ENCODE measurements at regions not wholly inside any gene's neighbourhood (a gene's known extent, or its start where the extent isn't known, plus 50 kb on each side); places are given as distances from the start of the nearest gene placed in this dataset.

GRCh38 chr13:108428691-108429090 is 159.2 kb downstream of the TNFSF13B start:
- intact Hi-C loops (cut with micrococcal nuclease) = no loop called here
- H3K4me3 Mint-ChIP-seq = no peak overlapping the region
- H3K27me3 Mint-ChIP-seq = no peaks in the 10 kb centered on the region
- no peak overlapping the region for H3K27ac Mint-ChIP-seq
- POLR2A ChIA-PET = no interaction called here
- no peaks in the 10 kb centered on the region for H3K36me3 Mint-ChIP-seq (ENCODE audit: low read depth)
- no peaks in the 10 kb centered on the region for H3K4me1 Mint-ChIP-seq (ENCODE audit: low read depth)
- TF ChIP-seq CTCF (IDR thresholded peaks at IDR 0.05) = no peak
- CTCF ChIA-PET = no interaction called here
- no peaks in the 10 kb centered on the region for H3K9me3 Mint-ChIP-seq
- no peak for DNase-seq
- ATAC-seq = no peak

- ChIA-PET CTCF (no interaction called here), POLR2A (interaction anchor here (0.6 kb wide), 1 partner anchor 501 kb away, joined by 3 read pairs; no protein-coding TSS in a partner anchor)
- Mint-ChIP-seq H3K27me3 (peaks cover 3% of the 10 kb centered on the region), H3K4me1 (ENCODE audit: low read depth) (no peaks in the 10 kb centered on the region), H3K9me3 (peaks cover 1% of the 10 kb centered on the region), H3K27ac (no peak overlapping the region), H3K36me3 (ENCODE audit: low read depth) (no peaks in the 10 kb centered on the region), H3K4me3 (no peak overlapping the region)
- DNase-seq (no peak), ATAC-seq (no peak)
- intact Hi-C loops (cut with micrococcal nuclease) = no loop called here
- TF ChIP-seq CTCF (IDR thresholded peaks at IDR 0.05) = no peak
Measured at GRCh38 chr13:108433976-108434755, 164.6 kb downstream of the TNFSF13B start.

- H3K9me3 Mint-ChIP-seq = peaks cover 1% of the 10 kb centered on the region
- ChIA-PET POLR2A (no interaction called here), CTCF (no interaction called here)
- peaks cover 3% of the 10 kb centered on the region for H3K27me3 Mint-ChIP-seq
- no peak for TF ChIP-seq CTCF (IDR thresholded peaks at IDR 0.05)
- H3K4me3 Mint-ChIP-seq = no peak overlapping the region
- no peak overlapping the region for H3K27ac Mint-ChIP-seq
- intact Hi-C loops (cut with micrococcal nuclease) = no loop called here
- no peak for DNase-seq
- H3K4me1 Mint-ChIP-seq (ENCODE audit: low read depth) = no peaks in the 10 kb centered on the region
- ATAC-seq = no peak
- H3K36me3 Mint-ChIP-seq (ENCODE audit: low read depth) = no peaks in the 10 kb centered on the region
Measured at GRCh38 chr13:108435393-108436149, 166.1 kb downstream of the TNFSF13B start.

GRCh38 chr13:108437496-108437895 is 168.0 kb downstream of the TNFSF13B start:
- intact Hi-C loops (cut with micrococcal nuclease) = no loop called here
- ChIA-PET POLR2A (no interaction called here), CTCF (no interaction called here)
- Mint-ChIP-seq H3K4me1 (ENCODE audit: low read depth) (no peaks in the 10 kb centered on the region), H3K27ac (no peak overlapping the region), H3K9me3 (peaks cover 1% of the 10 kb centered on the region), H3K36me3 (ENCODE audit: low read depth) (no peaks in the 10 kb centered on the region), H3K4me3 (no peak overlapping the region), H3K27me3 (peaks cover 3% of the 10 kb centered on the region)
- ATAC-seq = no peak
- DNase-seq = no peak
- no peak for TF ChIP-seq CTCF (IDR thresholded peaks at IDR 0.05)

- TF ChIP-seq CTCF (IDR thresholded peaks at IDR 0.05) = no peak
- no peaks in the 10 kb centered on the region for H3K4me1 Mint-ChIP-seq (ENCODE audit: low read depth)
- ATAC-seq (no peak), DNase-seq (no peak)
- H3K4me3 Mint-ChIP-seq = no peak overlapping the region
- POLR2A ChIA-PET = no interaction called here
- peaks cover under 1% of the 10 kb centered on the region for H3K9me3 Mint-ChIP-seq
- no peaks in the 10 kb centered on the region for H3K36me3 Mint-ChIP-seq (ENCODE audit: low read depth)
- H3K27me3 Mint-ChIP-seq = peaks cover 3% of the 10 kb centered on the region
- no peak overlapping the region for H3K27ac Mint-ChIP-seq
- intact Hi-C loops (cut with micrococcal nuclease) = no loop called here
- CTCF ChIA-PET = no interaction called here
Measured at GRCh38 chr13:108439556-108439955, 170.0 kb downstream of the TNFSF13B start.

All from activated CD8-positive, alpha-beta T cell treated with anti-CD3 and anti-CD28 coated beads for 36 hours (primary cell).